NCI-H2196 (cell line): ENCODE measurements at regions not wholly inside any gene's neighbourhood (a gene's known extent, or its start where the extent isn't known, plus 50 kb on each side); places are given as distances from the start of the nearest gene placed in this dataset.
"Not testable (repeated sequence)": the region's sequence is repeated elsewhere in the genome, so short reads cannot be mapped to it uniquely, and the experiment has no call there.

ENCODE experiments used
- DNase-seq: peaks from one replicate; lab custom pipeline; 2025; ENCODE audit not compliant: unreplicated experiment; lab: John Stamatoyannopoulos, UW

GRCh38 chr10:8305876-8306652 is 251.6 kb downstream of the GATA3 start:
- no peak for DNase-seq

- DNase-seq: no peak
Observed at GRCh38 chr10:8306685-8307364, 252.3 kb downstream of the GATA3 start.

GRCh38 chr10:8310930-8311329 is 256.4 kb downstream of the GATA3 start:
- DNase-seq: no peak

- DNase-seq: no peak
Observed at GRCh38 chr10:8311526-8312070, 257.1 kb downstream of the GATA3 start.

DNA sequence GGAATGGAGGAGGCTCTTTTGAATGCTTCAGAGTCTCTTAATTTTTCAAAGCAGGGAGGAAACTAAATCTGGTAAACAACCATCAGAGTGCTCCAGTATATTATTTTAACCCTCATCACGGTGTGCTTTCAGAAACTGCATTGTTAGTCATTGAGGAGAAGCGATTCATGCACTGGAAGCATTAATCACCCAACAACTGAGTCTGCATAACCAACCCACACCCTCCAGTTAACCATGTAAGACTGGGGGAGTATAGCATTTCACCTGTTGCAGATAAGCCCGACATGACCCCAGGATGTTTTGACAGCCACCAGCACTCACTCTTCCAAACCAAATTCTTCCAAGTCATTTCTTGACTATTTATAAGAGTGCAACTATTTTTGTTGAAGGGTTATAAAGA is 257.6 kb downstream of the GATA3 start:
- no peak for DNase-seq

DNA sequence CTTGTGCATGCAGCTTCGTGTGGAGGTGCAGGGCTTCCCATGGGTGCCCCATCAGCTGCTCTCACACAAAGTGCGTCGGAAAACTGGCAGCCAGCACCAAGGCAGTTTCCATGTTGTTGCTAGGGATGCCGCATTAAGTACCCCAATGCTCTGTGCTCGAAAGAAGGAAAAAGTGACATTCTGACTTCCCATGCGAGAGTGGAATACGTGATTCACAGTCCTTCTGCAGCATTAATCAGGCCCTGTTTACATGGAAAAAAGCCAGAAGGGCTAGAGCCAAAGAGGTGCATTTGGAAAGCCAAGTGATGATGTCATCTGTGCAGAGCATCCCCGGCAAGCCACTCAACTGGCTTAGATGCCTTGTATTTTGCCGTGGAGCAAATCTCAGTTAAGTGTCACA is 258.3 kb downstream of the GATA3 start:
- DNase-seq: no peak

GRCh38 chr10:8314486-8314885 is 260.0 kb downstream of the GATA3 start:
- DNase-seq: no peak

- no peak for DNase-seq
Observed at GRCh38 chr10:8315619-8316021, 261.1 kb downstream of the GATA3 start.

GRCh38 chr10:8316284-8316683 is 261.8 kb downstream of the GATA3 start:
- no peak for DNase-seq

DNA sequence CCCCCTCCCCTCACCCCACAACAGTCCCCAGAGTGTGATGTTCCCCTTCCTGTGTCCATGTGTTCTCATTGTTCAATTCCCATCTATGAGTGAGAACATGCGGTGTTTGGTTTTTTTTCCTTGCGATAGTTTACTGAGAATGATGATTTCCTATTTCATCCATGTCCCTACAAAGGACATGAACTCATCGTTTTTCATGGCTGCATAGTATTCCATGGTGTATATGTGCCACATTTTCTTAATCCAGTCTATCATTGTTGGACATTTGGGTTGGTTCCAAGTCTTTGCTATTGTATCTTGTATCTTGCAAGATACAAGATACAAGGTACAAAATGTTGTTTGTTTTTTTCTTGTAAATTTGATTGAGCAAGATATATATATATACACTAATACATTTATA is 263.9 kb downstream of the GATA3 start:
- not testable (repeated sequence) for DNase-seq

GRCh38 chr10:8318956-8319355 is 264.5 kb downstream of the GATA3 start:
- no peak for DNase-seq

DNA sequence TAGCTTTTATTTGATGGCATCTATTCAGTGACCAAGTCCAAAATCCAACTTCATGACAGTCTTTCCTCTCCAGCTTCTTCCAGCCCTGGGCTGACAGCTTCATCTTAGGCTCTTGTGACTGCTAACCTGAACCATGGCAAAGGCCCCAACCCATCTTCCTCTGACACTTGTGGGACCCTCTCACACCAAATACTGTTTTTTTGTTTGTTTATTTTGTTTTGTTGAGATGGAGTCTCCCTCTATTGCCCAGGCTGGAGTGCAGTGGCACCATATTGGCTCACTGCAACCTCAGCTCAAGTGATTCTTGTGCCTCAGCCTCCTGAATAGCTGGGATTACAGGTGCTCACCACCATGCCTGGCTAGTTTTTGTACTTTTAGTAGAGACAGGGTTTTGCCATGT is 265.2 kb downstream of the GATA3 start:
- DNase-seq: no peak

- DNase-seq: peak; percentile 34
Observed at GRCh38 chr10:8321990-8322389, 267.5 kb downstream of the GATA3 start.

DNA sequence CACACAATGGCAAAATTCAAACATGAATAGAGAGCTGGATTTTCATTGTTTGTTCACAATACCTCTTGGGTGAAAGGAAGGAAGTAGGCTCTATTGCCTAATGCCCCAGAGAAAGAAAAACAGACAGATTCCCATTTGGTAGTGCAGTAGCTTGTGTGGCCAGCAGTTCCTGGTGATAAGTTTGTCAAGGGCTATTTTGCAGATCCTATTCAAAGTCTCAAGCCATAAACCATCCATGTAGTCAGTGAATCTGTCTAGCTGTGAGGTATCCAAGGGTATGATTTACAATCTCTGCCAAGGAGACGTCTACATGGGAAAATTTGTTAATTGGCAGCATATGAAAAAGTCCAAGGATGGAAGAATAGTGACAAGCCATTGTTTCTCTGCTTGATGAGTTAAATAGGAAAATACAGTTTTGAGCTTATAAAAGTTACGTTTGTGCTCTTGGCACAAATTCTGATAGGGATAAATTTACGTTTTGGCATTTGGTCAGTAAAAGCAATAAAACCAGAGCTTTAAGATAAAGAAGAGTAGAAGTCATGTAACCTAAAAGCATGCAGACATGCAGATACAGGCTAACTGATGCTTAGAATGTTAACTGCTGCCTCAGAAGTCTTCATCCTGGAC is 269.1 kb downstream of the GATA3 start:
- no peak for DNase-seq

GRCh38 chr10:8325024-8325980 is 270.8 kb downstream of the GATA3 start:
- no peak for DNase-seq

- no peak for DNase-seq
Observed at GRCh38 chr10:8326396-8327139, 272.1 kb downstream of the GATA3 start.

- no peak for DNase-seq
Observed at GRCh38 chr10:8327140-8327423, 272.6 kb downstream of the GATA3 start.

- DNase-seq: no peak
Observed at GRCh38 chr10:8331387-8331786, 276.9 kb downstream of the GATA3 start.

- DNase-seq: no peak
Observed at GRCh38 chr10:8331896-8332729, 277.6 kb downstream of the GATA3 start.
